Memory B cell (primary cell): ENCODE measurements at regions not wholly inside any gene's neighbourhood (a gene's known extent, or its start where the extent isn't known, plus 50 kb on each side); places are given as distances from the start of the nearest gene placed in this dataset.

ENCODE experiments used
- ATAC-seq: fragments of 150-1000 bp; cut with Tn5 transposase; 2 replicates; pipeline ENCODE4 v1.10.0; 2021; ENCODE audit warnings: low read depth, mild to moderate bottlenecking, moderate library complexity
- DNase-seq, 2 donors: peaks; one replicate each; pipeline ENCODE4 v3.0.0; 2022; ENCODE audit warnings: low spot score in 2 of 2
- H3K27ac Mint-ChIP-seq: one replicate; pipeline ENCODE4 v1.8.0; 2022; ENCODE audit warnings: mild to moderate bottlenecking, moderate library complexity, mixed read lengths
- H3K27me3 Mint-ChIP-seq: one replicate; pipeline ENCODE4 v1.8.0; 2022; ENCODE audit warnings: mixed read lengths
- H3K36me3 Mint-ChIP-seq: one replicate; pipeline ENCODE4 v1.8.0; 2022; ENCODE audit warnings: mild to moderate bottlenecking, mixed read lengths
- H3K4me1 Mint-ChIP-seq: one replicate; pipeline ENCODE4 v1.8.0; 2022; ENCODE audit warnings: mixed read lengths
- H3K4me3 Mint-ChIP-seq: one replicate; pipeline ENCODE4 v1.8.0; 2022; ENCODE audit warnings: mild to moderate bottlenecking, moderate library complexity, mixed read lengths
- H3K9me3 Mint-ChIP-seq: one replicate; pipeline ENCODE4 v1.8.0; 2022; ENCODE audit warnings: mixed read lengths

- Mint-ChIP-seq H3K4me1 (peaks cover 17% of the 10 kb centered on the region), H3K27ac (no peak overlapping the region), H3K4me3 (no peak overlapping the region), H3K36me3 (no peaks in the 10 kb centered on the region), H3K27me3 (peaks cover 20% of the 10 kb centered on the region), H3K9me3 (no peaks in the 10 kb centered on the region)
- no peak for ATAC-seq
- DNase-seq = no peak
These were observed 334.8 kb downstream of the MAF start for GRCh38 chr16:79265701-79266100.

- H3K4me1 Mint-ChIP-seq = peaks cover 17% of the 10 kb centered on the region
- no peaks in the 10 kb centered on the region for H3K9me3 Mint-ChIP-seq
- peaks cover 20% of the 10 kb centered on the region for H3K27me3 Mint-ChIP-seq
- no peaks in the 10 kb centered on the region for H3K36me3 Mint-ChIP-seq
- DNase-seq (no peak), ATAC-seq (no peak)
- no peak overlapping the region for H3K27ac Mint-ChIP-seq
- H3K4me3 Mint-ChIP-seq = no peak overlapping the region
These were observed 335.3 kb downstream of the MAF start for GRCh38 chr16:79265196-79265595.

GRCh38 chr16:79264237-79265109 is 336.1 kb downstream of the MAF start:
- peaks cover 24% of the 10 kb centered on the region for H3K27me3 Mint-ChIP-seq
- H3K9me3 Mint-ChIP-seq = no peaks in the 10 kb centered on the region

GRCh38 chr16:79263425-79263824 is 337.1 kb downstream of the MAF start:
- Mint-ChIP-seq H3K4me1 (peaks cover 6% of the 10 kb centered on the region), H3K36me3 (no peaks in the 10 kb centered on the region)

More at GRCh38 chr16:79264237-79265109, 336.1 kb downstream of the MAF start:
- H3K27ac Mint-ChIP-seq = no peak overlapping the region
- H3K36me3 Mint-ChIP-seq = no peaks in the 10 kb centered on the region
- DNase-seq (no peak), ATAC-seq (no peak)
- peaks cover 15% of the 10 kb centered on the region for H3K4me1 Mint-ChIP-seq
- no peak overlapping the region for H3K4me3 Mint-ChIP-seq

More at GRCh38 chr16:79263425-79263824, 337.1 kb downstream of the MAF start:
- H3K4me3 Mint-ChIP-seq = no peak overlapping the region
- no peak overlapping the region for H3K27ac Mint-ChIP-seq
- no peaks in the 10 kb centered on the region for H3K9me3 Mint-ChIP-seq
- H3K27me3 Mint-ChIP-seq = peaks cover 24% of the 10 kb centered on the region
- no peak for DNase-seq
- ATAC-seq = no peak
